G401 (cell line): ENCODE measurements at regions not wholly inside any gene's neighbourhood (a gene's known extent, or its start where the extent isn't known, plus 50 kb on each side); places are given as distances from the start of the nearest gene placed in this dataset.
"Not testable (repeated sequence)": the region's sequence is repeated elsewhere in the genome, so short reads cannot be mapped to it uniquely, and the experiment has no call there.

Experiments used
- DNase-seq: peaks from one replicate; pipeline ENCODE4 v3.0.0-alpha.2; 2015; ENCODE audit warnings: low spot score
- in situ Hi-C: cut with HindIII; loops from 2 replicates; pipeline ENCODE4 v1.10.0; 2016; ENCODE audit warnings: low sequenced_read_pairs, mixed read lengths

GRCh38 chr3:88282528-88283241 lies 132.9 kb downstream of the C3orf38 start:
- no peak for DNase-seq
- in situ Hi-C loops = no loop called here

DNA sequence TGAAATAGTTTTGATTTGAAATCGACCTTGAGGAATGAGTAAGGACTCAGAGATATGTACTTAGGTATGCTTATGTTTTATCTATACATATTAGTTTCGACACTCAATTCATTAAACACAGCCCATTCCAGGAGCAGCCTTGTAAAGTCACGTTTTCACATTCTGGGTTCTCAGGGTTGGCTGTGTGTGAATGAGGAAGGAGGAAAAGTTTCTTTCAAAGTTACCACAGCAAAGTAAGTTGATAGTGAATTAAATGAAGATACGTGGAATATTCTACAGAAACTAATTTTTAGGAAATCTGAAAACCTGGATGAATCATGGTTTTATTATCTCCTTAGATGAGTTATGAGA lies 133.5 kb downstream of the C3orf38 start:
- in situ Hi-C loops = no loop called here
- DNase-seq = no peak

DNA sequence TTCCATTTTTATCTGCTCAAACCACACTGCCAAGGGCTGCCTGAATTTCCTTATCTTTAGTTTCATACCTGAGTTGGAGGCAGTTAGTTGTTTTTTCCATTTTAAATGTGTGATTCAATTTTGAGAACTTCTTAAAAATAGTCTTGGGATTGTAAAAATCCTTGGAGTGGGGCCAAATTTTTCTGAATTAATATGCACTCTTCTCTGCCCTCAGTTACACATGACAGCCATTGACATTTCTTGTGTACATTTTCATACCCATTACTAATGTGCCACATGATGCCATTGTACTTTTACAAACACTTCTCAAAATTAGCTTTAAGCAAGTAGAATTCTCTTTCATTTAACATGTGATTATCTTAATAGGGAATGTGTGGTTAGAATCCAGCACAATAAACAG lies 141.7 kb downstream of the C3orf38 start:
- no peak for DNase-seq
- in situ Hi-C loops = no loop called here

DNA sequence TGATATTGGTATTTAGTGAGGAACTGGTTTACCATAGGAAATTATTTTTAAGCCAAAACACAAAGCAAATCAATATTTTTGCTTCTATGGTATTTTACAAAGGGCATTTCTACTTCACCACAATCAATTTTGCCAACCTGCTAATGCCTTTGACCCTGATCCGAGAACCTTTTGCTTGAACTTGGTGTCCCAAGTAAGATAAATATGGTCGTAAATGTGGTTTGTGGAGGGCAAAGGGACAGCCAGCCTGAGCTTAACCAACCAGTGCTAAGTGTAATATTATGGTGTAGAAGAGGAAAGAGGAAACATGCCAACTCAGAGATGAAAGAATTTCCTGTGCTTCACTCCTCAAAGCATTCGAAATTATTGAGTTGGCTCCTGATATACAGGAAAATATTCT lies 148.4 kb downstream of the C3orf38 start:
- DNase-seq = no peak
- in situ Hi-C loops = no loop called here

- in situ Hi-C loops = no loop called here
- DNase-seq = no peak
These were observed 151.7 kb downstream of the C3orf38 start for GRCh38 chr3:88301273-88301995.

DNA sequence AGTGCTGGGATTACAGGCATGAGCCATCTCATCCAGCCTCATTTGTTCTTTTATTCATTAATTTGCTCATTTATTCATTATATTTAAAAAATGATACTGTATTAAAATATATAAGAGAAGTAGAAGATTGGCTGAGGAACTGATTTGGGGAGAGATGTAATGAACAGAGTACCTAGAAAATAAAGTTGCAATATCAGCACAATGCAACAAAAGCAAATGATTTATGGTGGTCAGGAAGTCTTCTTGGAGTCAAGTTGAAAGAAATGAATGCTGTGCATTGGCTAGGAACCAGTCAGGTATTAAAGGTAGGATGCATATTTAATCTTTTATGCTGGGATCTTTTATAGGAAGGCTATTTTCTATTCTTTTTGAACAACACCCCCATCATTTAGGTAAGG lies 152.2 kb downstream of the C3orf38 start:
- in situ Hi-C loops = no loop called here
- no peak for DNase-seq

- in situ Hi-C loops, DNase-seq: not testable (repeated sequence)
These were observed 153.7 kb downstream of the C3orf38 start for GRCh38 chr3:88303331-88303904.

- in situ Hi-C loops = no loop called here
- DNase-seq = no peak
These were observed 157.9 kb downstream of the C3orf38 start for GRCh38 chr3:88307666-88308065.

GRCh38 chr3:88311826-88312225 lies 162.1 kb downstream of the C3orf38 start:
- in situ Hi-C loops = no loop called here
- DNase-seq = no peak

DNA sequence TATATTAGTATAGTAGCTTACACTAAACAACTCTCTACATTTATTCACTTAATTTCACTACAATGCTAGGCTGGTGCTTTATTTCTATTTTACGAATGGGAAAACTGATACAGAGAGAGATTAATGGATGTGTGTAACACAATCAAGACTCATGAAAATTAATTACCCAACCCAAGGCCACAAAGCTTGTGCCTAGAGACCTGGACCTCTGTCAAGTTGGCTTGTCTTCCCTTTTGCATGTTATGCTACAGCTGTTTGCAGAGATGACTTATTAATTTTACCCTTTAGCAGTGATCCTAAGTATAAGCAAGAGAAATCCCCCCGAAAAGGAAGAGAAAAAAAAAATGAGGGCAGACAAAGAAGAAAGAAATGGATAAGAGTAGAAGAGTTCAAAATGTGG lies 162.5 kb downstream of the C3orf38 start:
- in situ Hi-C loops = no loop called here
- no peak for DNase-seq

DNA sequence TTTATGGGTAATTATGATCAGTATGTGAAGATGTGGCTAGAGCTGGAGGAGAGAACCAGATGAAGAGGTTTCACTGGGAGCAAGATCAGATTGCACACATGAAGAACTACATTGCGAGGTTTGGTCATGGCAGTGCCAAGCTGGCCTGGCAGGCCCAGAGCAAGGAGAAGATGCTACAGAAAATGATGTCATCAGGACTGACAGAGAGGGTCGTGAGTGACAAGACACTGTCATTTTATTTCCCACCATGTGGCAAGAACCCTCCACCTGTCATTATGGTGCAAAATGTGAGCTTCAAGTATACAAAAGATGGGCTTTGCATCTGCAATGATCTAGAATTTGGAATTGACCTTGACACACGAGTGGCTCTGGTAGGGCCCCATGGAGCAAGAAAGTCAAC lies 168.3 kb downstream of the C3orf38 start:
- in situ Hi-C loops = no loop called here

DNA sequence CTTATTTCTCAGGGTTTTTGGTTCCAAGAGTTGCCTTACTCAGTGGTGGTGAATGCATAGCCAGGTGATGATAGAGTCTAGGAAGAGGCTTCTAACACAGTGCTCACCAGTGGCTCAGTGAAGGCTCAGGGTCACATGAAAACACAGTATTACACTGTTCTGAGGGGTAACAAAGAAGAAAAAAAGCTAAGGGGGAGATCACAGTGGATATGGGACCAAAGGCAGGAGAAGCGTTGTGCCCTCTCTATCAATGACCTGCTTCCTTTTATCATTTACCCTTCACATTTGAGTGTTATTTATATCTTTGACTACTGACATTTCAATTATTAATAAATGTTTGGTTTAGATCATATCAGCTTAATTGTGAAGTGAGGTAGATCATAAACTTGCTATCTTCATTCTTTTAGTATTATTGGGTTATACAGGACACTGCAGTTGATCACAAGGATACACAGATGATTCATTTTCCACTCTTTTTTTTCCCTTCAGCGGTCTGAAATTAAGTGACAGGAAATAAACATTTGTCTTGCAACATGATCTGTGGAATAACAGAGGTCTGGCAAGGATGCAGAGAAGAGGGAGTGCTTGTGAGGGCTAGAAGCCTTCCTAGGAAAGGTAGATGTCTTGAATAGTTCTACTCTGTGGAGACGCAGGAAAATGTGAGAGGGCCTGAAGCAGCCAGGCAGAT lies 171.7 kb downstream of the C3orf38 start:
- in situ Hi-C loops = no loop called here
- DNase-seq = no peak

More for the DNA sequence above, 168.3 kb downstream of the C3orf38 start:
- DNase-seq = no peak

GRCh38 chr3:88324788-88325187 lies 175.0 kb downstream of the C3orf38 start:
- in situ Hi-C loops = no loop called here

DNA sequence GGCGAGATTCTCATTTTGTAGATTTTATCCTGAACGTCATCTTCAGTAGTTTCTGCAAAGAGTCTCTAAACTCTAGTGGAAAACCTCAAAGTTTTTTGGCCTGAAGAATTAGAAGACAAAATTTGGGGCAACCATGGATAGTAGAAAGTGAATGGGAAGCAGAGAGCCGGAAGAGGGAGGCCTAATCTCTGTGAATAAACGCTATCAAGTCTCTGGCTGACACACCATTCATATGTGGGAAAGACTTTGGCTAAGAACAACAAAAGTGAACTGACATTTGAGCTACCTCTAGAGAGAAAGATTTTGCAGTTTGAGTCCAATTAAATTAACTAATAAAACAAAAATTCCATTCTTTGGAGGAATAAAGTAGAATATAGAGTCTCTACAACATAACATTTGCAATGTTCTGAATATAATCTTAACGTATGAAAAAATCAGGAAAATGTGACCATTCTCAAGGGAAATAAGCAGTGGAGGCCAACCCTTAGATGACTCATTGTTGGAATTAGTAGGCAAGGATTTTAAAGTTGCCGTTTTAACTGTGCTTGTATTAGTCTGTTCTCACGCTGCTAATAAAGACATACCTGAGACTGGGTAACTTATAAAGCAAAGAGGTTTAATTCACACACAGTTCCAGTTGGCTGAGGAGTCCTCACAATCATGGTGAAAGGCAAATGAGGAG lies 184.6 kb downstream of the C3orf38 start:
- DNase-seq = no peak
- in situ Hi-C loops = no loop called here

More at GRCh38 chr3:88324788-88325187, 175.0 kb downstream of the C3orf38 start:
- no peak for DNase-seq

GRCh38 chr3:88336894-88337293 lies 187.1 kb downstream of the C3orf38 start:
- in situ Hi-C loops = no loop called here
- DNase-seq = no peak

GRCh38 chr3:88343264-88343663 lies 193.5 kb downstream of the C3orf38 start:
- in situ Hi-C loops = no loop called here
- no peak for DNase-seq

- in situ Hi-C loops = no loop called here
These were observed 196.9 kb downstream of the C3orf38 start for GRCh38 chr3:88346643-88347042.

DNA sequence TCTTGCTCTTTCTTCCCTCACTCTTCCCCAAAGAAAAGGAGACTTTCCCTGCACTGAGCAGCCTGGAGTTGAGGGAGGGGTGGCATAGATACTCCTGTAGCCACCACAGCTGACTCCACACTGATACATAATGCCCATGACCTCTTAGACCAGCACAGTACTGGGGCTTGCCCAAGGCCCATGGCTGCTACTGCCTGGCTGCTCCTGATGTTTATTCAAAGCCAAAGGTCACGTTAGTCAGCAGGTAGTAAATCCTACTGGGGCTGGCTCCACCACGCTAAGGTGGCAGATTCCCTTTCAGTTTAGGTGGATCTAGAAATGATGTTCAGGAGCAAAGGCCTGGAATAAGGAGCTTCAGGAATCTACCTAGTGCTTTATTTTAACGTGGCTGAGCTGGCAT lies 212.7 kb downstream of the C3orf38 start:
- no peak for DNase-seq
- in situ Hi-C loops = no loop called here

More at GRCh38 chr3:88346643-88347042, 196.9 kb downstream of the C3orf38 start:
- no peak for DNase-seq

GRCh38 chr3:88364926-88365325 lies 215.2 kb downstream of the C3orf38 start:
- in situ Hi-C loops = no loop called here
- DNase-seq = no peak
